SK-N-MC (cell line): ENCODE measurements at regions not wholly inside any gene's neighbourhood (a gene's known extent, or its start where the extent isn't known, plus 50 kb on each side); places are given as distances from the start of the nearest gene placed in this dataset.

Experiments
- EZH2 ChIP-seq: fragments of 200-600 bp; sonication (generic); IDR thresholded peaks from one replicate; pipeline ENCODE4 v1.6.1; 2017; ENCODE audit warnings: antibody characterized with exemption
- POLR2AphosphoS5 ChIP-seq: IDR thresholded peaks from 2 replicates; pipeline ENCODE4 v1.6.1; 2012; ENCODE audit warnings: mild to moderate bottlenecking, low read depth, low read length, borderline replicate concordance

DNA sequence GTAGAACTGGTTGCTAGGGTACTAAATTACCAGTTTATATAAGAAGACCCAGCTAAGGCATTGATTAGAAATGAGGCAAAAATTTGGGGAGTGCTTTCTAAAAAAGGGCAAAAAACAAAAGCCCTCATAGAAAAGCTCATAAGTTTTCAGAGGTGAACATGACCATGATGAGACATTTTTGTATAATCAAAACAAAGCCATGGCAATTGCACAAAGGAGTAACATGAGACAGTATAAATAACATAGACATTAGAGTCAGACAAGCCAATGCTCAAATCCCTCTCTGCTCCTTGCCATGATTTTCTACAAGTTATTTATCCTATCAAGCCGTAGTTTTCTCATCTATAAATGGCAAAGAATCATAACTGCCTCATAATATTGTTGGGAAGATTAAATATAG is 112.2 kb upstream of the ADTRP start:
- TF ChIP-seq EZH2 (no peak), POLR2AphosphoS5 (no peak)
